Heart left ventricle (tissue), 13 donors: ENCODE measurements at regions not wholly inside any gene's neighbourhood (a gene's known extent, or its start where the extent isn't known, plus 50 kb on each side); places are given as distances from the start of the nearest gene placed in this dataset.

ENCODE experiments used
- POLR2A ChIP-seq, 2 donors: fragments of 450-650 bp; IDR thresholded peaks; one replicate each; pipeline ENCODE4 v1.6.1; 2017; ENCODE audit warnings: antibody characterized with exemption in 2 of 2, mild to moderate bottlenecking in 2 of 2, moderate library complexity in 2 of 2
- TF ChIP-seq, protein P1 (sequence below), 12 donors: fragments of 200-600 bp; sonication (generic) in 4 of 12; IDR thresholded peaks; one replicate each; pipeline versions ENCODE4 v1.5.0 to v1.8.0; 2018 to 2022; ENCODE audit warnings: antibody characterized with exemption in 12 of 12, mild to moderate bottlenecking in 5 of 12
- donor health status: ischemic (EF 13 %, LVEDD 7.1; RV severe dilation, severe dysfunction).
- donor health status: DM: no; HTN: yes; CAD: no.
- donor health status: DM: no; HTN: no; CAD: no.
- donor health status: ischemic (EF 25% LVEDD 6.9; RV normal size, moderate dysfunction).
- donor health status: ischemic (EF 25% LVEDD 5.7; RV mildly dilated, moderate dysfunction).
- donor health status: ischemic (EF 35%, LVEDD 5.7; RV mildly dilated, moderate dysfunction).
- donor health status: nonischemic (EF 11% LVEDD 7.7; RV severe dilation, severe dysfunction).
- donor health status: DM: yes; HTN: yes; CAD: no.
- donor health status: PGD.
- donor health status: ischemic (EF 29% LVEDD 5.4; RV normal size, mild dysfunction).
- donor health status: nonischemic (EF 23%, LVEDD 6.1; RV moderate dilation, normal function).

DNA sequence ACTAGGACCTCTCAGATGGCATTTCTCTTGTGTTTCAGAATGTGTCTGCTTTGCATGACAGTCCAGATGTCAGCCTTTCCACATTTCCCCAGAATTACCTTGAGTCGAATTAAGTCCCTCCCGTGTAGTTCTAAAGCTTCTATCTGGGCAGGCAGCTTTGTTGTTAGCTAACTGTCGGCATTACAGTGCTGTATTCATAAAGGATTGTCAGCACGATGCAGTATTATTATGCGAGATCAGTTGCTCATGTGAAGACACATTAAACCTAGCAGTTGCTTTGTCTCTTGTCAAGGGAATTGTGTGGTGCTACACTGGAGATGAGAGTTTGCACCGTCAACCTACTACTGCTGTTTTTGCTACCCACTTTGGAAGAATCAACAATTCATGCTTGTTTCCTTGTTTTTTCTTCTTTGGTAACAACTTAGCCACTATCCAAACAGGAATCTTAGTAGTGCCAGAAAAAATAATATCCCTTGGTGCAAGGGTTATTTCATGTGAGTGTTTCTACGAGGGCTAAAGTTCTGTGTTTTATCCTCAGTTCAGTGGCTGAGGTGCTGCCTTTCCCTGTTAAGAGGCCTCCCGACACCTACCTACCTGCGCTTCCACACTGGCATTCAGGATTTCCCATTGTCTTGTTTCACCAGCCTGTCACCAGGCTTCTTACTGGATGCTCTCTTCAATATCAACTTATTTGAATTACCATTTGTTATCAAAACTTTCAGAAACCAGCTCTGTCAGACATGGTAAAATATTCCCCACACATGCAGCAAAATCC, 297.9 kb upstream of the G2E3 start:
- TF ChIP-seq, protein P1, sequence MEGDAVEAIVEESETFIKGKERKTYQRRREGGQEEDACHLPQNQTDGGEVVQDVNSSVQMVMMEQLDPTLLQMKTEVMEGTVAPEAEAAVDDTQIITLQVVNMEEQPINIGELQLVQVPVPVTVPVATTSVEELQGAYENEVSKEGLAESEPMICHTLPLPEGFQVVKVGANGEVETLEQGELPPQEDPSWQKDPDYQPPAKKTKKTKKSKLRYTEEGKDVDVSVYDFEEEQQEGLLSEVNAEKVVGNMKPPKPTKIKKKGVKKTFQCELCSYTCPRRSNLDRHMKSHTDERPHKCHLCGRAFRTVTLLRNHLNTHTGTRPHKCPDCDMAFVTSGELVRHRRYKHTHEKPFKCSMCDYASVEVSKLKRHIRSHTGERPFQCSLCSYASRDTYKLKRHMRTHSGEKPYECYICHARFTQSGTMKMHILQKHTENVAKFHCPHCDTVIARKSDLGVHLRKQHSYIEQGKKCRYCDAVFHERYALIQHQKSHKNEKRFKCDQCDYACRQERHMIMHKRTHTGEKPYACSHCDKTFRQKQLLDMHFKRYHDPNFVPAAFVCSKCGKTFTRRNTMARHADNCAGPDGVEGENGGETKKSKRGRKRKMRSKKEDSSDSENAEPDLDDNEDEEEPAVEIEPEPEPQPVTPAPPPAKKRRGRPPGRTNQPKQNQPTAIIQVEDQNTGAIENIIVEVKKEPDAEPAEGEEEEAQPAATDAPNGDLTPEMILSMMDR (IDR thresholded peaks at IDR 0.05) = no peak
- TF ChIP-seq POLR2A (IDR thresholded peaks at IDR 0.05) = no peak
